ENCODE measurements at regions not wholly inside any gene's neighbourhood (a gene's known extent, or its start where the extent isn't known, plus 50 kb on each side); places are given as distances from the start of the nearest gene placed in this dataset.

GRCh38 chr6:130683761-130684517, 143.3 kb upstream of the SMLR1 start:
- no peaks in the 10 kb centered on the region for H4K20me1 ChIP-seq (ENCODE audit: control insufficient read depth, insufficient read depth, low read length, poor library complexity, severe bottlenecking)
- H3K4me2 ChIP-seq (replicated peaks; ENCODE audit: low read depth, low read length, poor library complexity, severe bottlenecking): no peak overlapping the region
- TF ChIP-seq CTCF (IDR thresholded peaks at IDR 0.05): no peak
- H3K4me3 Mint-ChIP-seq: no peak overlapping the region
- DNase-seq (no peak), ATAC-seq (ENCODE audit: low read depth) (no peak)
- H3K36me3 ChIP-seq (replicated peaks in 1 of 2; ENCODE audit: control extremely low read depth in 1 of 2, control insufficient read depth in 1 of 2, extremely low read depth in 1 of 2, insufficient read depth in 2 of 2, low read length in 1 of 2): no peaks in the 10 kb centered on the region
- H3K27ac Mint-ChIP-seq: no peak overlapping the region
- H3K27ac ChIP-seq (ENCODE audit: low read length in 2 of 2): no peak overlapping the region
- H2AFZ ChIP-seq (ENCODE audit: insufficient read depth, low read depth, low read length, poor library complexity, severe bottlenecking): no peak overlapping the region
- H3K27me3 Mint-ChIP-seq: peaks cover 11% of the 10 kb centered on the region
- H3K27me3 ChIP-seq (replicated peaks in 1 of 4; ENCODE audit: control extremely low read depth in 1 of 4, control insufficient read depth in 3 of 4, insufficient read depth in 4 of 4, low read length in 3 of 4): no peaks in the 10 kb centered on the region
- ChIA-PET CTCF (interaction anchor here (1.2 kb wide), 1 partner anchor 14 kb away, joined by 3 read pairs; no protein-coding TSS in a partner anchor), POLR2A (no interaction called here)
- H3K4me1 ChIP-seq (ENCODE audit: control insufficient read depth in 2 of 2, insufficient read depth in 2 of 2, low read length in 2 of 2): no peaks in the 10 kb centered on the region
- no peaks in the 10 kb centered on the region for H3K9me3 Mint-ChIP-seq (ENCODE audit: insufficient read depth)
- H3K79me2 ChIP-seq (ENCODE audit: control insufficient read depth, insufficient read depth, low read length): no peaks in the 10 kb centered on the region
- H3K4me3 ChIP-seq (ENCODE audit: control extremely low read depth in 1 of 5, extremely low read depth in 1 of 5, insufficient read depth in 1 of 5, low read depth in 2 of 5, low read length in 4 of 5): no peak overlapping the region
- H3K4me1 Mint-ChIP-seq: no peaks in the 10 kb centered on the region
- intact Hi-C loops (cut with micrococcal nuclease): no loop called here
- H3K9ac ChIP-seq (ENCODE audit: low read length): no peak overlapping the region
- WGBS (ENCODE audit: insufficient coverage): 87% methylated on average over 4 of the region's 7 CpGs
- no peaks in the 10 kb centered on the region for H3K9me3 ChIP-seq (ENCODE audit: control extremely low read depth in 1 of 3, control insufficient read depth in 2 of 3, insufficient read depth in 1 of 3, low read length in 2 of 3)

GRCh38 chr6:130692659-130693058, 134.5 kb upstream of the SMLR1 start:
- no peaks in the 10 kb centered on the region for H3K9me3 ChIP-seq (ENCODE audit: control extremely low read depth in 1 of 3, control insufficient read depth in 2 of 3, insufficient read depth in 1 of 3, low read length in 2 of 3)
- ATAC-seq (ENCODE audit: low read depth) (no peak), DNase-seq (no peak)
- H3K4me1 ChIP-seq (ENCODE audit: control insufficient read depth in 2 of 2, insufficient read depth in 2 of 2, low read length in 2 of 2): no peaks in the 10 kb centered on the region
- peaks cover 2% of the 10 kb centered on the region for H3K9me3 Mint-ChIP-seq (ENCODE audit: insufficient read depth)
- no peaks in the 10 kb centered on the region for H3K36me3 ChIP-seq (replicated peaks in 1 of 2; ENCODE audit: control extremely low read depth in 1 of 2, control insufficient read depth in 1 of 2, extremely low read depth in 1 of 2, insufficient read depth in 2 of 2, low read length in 1 of 2)
- CTCF ChIA-PET: no interaction called here
- no peaks in the 10 kb centered on the region for H3K79me2 ChIP-seq (ENCODE audit: control insufficient read depth, insufficient read depth, low read length)
- H3K4me1 Mint-ChIP-seq: no peaks in the 10 kb centered on the region
- H4K20me1 ChIP-seq (ENCODE audit: control insufficient read depth, insufficient read depth, low read length, poor library complexity, severe bottlenecking): no peaks in the 10 kb centered on the region
- POLR2A ChIA-PET: no interaction called here
- no peak overlapping the region for H3K9ac ChIP-seq (ENCODE audit: low read length)
- peaks cover 4% of the 10 kb centered on the region for H3K27me3 Mint-ChIP-seq
- TF ChIP-seq CTCF (IDR thresholded peaks at IDR 0.05) (no peak), EZH2 (IDR thresholded peaks at IDR 0.05; ENCODE audit: borderline replicate concordance, insufficient read depth, low read depth, low read length, poor library complexity, severe bottlenecking) (no peak)
- H3K27ac ChIP-seq (ENCODE audit: low read length in 2 of 2): no peak overlapping the region
- no peaks in the 10 kb centered on the region for H3K27me3 ChIP-seq (replicated peaks in 1 of 4; ENCODE audit: control extremely low read depth in 1 of 4, control insufficient read depth in 3 of 4, insufficient read depth in 4 of 4, low read length in 3 of 4)
- H3K4me2 ChIP-seq (replicated peaks; ENCODE audit: low read depth, low read length, poor library complexity, severe bottlenecking): no peak overlapping the region
- H3K27ac Mint-ChIP-seq: no peak overlapping the region
- no peak overlapping the region for H3K4me3 ChIP-seq (ENCODE audit: control extremely low read depth in 1 of 5, extremely low read depth in 1 of 5, insufficient read depth in 1 of 5, low read depth in 2 of 5, low read length in 4 of 5)
- intact Hi-C loops (cut with micrococcal nuclease): no loop called here
- no peak overlapping the region for H2AFZ ChIP-seq (ENCODE audit: insufficient read depth, low read depth, low read length, poor library complexity, severe bottlenecking)
- no peak overlapping the region for H3K4me3 Mint-ChIP-seq
- 90% methylated on average over 2 of the region's 2 CpGs for WGBS (ENCODE audit: insufficient coverage)
